GM18861 (cell line): ENCODE measurements at regions not wholly inside any gene's neighbourhood (a gene's known extent, or its start where the extent isn't known, plus 50 kb on each side); places are given as distances from the start of the nearest gene placed in this dataset.

Experiments
- ATAC-seq: cut with Tn5 transposase; IDR thresholded peaks from one replicate; pipeline ENCODE4 v1.9.1; 2021; ENCODE audit not compliant: unreplicated experiment

DNA sequence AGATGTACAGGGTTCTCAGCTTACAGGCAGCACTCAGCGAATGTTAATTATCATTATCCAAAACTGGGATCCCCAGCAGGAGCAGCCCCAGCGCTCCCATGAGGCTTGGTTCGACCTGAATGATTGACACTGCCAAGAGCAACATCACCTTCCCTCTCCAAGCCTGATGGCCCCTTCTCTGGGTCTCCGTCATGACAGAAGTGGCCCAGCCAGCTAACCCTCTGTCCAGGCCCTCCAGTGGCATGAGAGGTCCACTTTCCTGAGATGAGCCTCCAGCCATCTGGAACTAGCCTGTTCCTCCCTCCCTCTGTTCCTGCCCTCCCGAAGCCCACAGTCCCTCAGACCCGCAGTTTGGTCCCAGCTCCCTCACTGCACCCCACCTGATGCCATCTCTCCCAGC lies 97.0 kb upstream of the RAB6C start:
- no peak for ATAC-seq

DNA sequence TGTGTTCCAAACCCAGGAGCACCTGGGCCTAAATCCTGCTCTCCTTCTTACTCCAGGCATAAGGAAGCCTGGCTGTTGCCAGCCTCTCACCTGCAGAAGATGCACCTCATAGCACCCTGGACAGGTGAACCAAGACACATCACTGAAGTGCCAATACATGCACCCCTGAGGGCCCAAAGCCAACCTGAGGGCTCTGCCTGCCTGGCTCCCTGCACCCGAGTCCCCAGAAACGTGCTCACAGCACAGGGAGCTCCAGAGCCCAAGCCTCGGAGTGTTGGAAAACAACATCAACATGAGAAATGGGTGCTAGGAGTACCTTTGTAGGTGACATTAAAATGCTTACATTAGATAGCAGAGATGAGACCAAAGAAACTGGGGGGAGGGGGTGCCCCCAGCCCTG lies 96.3 kb upstream of the RAB6C start:
- no peak for ATAC-seq

DNA sequence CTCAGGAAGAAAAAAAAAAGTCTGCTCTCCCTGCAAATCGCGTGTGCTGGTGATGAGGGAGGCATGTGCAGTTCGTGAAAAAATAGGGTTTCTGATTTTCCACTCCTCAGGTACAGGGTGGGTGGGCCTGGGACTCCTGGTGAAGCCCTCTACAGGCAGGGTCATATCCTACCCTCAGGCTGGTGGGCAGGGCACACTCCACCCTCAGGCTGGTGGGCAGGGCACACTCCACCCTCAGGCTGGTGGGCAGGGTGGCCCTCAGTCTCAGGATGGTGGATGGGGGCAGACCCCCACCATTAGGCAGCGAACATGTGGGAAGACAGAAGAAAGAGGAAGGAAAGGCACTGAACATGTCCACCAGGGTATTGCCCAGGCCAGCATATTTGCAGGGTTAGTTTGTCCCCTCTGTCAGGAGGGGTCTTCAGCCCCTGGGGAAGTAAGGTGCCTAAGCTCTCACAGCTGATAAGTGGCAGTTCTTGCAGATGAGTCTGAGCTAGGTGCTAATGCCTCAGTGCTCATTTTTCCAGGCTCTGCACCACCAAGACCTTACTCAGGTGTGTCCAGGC lies 95.2 kb upstream of the RAB6C start:
- ATAC-seq: no peak

DNA sequence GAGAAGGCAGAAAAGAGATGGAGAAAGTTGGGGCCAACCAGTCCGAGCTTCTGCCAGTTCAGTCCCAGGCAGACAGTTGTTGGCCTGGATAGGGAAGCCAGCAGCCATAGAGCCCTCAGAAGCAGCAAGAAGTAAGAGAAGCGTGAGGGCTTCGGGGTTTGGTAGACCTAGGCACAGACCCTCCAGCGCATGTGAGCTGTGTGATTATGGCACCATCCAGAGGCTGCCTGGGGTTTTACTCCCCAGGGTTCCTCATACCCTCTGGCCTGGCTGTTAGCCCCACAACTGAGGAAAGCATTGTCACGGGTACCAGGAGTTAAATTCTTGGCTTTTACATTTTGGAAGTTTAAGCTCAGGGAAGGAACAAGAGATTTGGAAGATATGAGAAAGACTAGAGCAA lies 93.7 kb upstream of the RAB6C start:
- ATAC-seq: no peak

DNA sequence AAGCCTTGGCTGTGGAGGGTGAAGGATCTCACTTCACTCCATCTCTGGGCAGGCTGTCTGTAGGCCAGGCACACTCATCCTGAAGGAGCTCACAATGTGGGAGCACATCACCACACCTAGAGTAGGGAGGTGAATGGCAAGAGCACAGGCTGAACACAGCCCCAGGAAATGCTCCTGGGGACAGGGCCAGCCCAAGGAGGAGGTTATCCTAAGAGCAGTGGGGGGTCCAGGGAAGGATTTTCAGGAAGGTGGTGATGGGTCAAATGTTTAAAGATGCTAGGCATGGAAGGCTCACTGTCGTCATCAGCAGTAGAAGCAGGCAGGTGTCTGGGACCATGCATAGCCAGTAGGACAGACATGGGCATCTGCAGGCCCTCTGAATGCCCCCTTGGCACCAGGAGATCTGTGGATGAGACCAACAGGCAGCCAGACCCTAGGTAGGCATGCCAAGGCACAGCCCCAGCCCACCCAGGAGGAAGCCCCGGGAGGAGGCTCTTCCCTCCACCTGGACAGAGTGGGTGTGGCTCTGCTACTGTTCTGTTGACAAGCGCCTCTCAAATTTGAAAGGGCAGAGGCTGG lies 91.7 kb upstream of the RAB6C start:
- ATAC-seq: no peak

DNA sequence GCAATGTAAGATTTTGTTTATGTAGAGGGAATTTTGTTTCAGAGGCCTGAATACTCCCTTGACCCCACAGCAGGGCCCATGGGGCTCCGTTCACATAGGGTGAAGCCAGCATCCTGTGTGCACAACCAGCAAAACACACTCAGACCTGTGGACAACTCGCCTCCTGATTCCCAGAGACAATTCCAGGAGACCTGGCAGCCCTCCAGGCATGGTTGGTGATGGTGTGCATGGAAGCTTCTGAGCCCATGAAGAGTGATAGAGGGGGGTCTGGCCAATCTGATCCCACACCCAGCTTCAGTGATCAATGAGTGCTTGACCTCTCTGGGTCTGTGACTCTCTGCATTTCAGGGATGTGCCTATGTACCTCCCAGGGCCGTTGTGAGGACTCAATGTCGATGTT lies 91.0 kb upstream of the RAB6C start:
- no peak for ATAC-seq

DNA sequence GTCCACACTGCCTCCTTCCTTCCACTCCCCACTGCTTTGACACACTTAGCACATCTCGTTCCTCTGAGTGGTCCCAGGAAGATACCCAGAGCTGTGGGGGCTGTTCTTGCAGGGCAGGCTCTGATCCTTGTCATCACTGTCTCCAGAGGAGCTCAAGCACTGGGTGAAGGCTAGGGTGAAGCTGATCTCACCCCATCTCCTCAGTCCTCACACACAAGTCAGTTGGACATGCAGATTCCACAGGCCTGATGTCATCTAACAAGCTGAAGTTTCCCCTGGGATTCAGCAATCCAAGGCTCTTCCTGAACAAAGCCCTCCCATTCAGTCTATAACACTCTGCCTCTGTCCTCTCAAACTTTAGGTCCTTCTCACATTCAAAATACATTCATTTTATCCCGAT lies 90.6 kb upstream of the RAB6C start:
- ATAC-seq: no peak

DNA sequence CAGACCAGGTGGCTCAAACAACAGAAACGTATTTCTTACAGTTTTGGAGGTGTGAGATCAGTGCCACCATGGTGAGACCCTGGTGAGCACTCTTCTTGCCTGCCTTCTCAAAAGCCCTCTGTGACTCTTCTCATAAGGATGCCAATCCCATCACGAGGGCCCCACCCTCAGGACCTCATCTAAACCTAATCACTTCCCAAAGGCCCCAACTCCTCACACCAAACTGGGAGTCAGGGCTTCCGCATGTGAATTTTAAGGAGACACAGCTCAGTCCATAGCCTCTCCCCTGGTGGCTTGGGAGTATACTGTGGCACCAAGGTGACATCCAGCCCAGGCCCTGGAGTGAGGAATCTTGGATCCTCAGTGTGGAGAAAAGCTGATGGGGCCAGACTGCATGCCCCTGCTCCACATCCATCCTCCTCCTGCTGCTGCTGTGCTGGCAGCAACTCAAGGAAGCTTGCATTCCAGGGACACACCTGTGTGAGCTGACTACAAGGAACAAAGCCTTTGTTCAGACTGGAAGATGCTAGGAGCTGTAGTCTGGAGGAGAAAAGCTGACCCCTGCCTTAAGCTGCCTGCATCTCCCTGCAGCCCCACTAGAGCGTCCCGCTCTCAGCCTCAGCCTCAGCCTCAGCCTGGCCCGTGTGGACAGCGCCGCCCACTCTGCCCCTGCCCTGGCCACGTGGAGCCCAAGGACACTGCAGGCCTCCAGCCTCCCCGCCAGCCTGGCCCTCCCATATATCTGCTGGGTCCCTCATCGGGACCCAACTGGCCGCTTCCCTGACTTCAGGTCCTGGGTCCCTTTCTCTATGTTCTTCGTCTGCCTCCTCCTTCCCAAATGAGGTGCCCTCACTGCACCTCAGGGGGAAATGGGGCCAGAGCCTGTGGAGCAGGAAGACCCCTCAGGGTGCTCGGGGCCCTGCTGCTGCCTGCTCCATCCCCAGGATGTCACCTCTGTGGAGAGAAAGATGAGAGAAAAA lies 87.8 kb upstream of the RAB6C start:
- ATAC-seq: no peak

DNA sequence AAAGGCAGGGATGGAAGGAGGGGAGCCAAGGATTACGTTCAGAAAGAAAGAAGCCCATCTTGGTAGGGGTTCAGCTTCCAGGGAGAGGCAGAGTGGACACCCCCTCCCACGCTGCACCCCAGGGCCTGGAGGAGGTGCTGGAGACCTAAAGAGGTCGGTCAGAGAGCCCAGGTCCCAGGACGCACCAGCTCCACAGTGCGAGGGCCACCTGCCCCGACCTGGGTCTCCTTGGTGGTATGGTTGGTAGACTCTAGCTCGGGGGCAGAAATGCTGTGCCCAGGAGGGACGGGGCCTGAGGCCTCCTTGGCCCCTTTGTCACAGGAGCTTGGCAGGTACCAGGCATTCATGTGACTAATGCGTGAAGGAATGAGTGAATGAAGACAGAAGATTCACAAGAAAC lies 87.1 kb upstream of the RAB6C start:
- no peak for ATAC-seq

DNA sequence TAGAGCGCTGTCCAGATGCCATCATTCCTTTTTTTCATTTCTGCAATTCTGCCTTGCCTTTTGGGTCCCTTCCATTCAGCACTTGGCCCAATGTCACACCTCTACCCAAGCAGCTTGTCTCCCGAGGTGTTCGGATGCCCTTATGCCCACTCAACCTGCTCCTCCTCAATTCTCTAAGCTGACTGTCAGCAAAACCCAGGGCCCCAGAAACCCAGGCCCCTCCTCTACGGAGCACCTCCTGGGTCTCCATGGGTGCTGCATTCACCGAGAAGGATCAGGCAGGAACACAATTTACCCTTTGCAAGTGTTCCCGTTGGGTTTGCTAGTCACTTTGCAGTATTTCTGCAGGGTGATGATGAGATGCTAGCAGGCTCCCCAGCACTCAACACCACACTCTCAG lies 86.7 kb upstream of the RAB6C start:
- no peak for ATAC-seq

DNA sequence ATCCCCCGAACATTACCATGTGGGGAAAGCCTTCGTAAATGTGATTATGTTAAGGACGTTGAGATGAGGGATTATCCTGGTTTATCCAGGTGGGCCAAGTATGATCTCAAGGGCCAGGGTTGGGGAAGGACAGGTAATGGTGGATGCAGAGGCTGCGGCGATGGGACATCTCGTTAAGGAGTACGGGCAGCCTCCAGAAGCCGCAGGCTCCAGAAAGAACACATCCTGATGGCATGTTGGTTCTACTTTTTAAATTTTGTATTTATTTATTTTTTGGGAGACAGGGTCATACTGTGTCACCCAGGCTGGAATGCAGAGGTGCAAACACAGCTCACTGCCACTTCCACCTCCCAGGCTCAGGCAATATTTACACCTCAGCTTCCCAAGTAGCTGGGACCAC lies 86.2 kb upstream of the RAB6C start:
- ATAC-seq: no peak

DNA sequence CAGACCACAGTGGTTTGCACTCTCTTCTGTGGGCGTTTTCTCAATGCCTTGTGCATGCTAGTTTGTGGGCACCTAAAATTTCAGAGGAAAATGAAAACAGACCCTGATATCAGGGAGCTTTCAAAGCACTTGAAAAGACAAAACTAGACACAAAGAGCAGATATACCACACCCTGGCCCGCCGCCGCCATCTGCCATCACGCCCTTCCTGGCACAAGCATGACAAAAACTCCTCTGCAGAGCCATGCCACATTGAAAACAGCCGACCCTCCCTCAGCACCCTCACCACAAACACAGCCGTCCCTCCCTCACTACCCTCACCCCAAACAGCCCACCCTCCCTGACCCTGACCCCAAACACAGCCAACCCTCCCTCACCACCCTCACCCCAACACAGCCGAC lies 84.8 kb upstream of the RAB6C start:
- ATAC-seq: no peak

DNA sequence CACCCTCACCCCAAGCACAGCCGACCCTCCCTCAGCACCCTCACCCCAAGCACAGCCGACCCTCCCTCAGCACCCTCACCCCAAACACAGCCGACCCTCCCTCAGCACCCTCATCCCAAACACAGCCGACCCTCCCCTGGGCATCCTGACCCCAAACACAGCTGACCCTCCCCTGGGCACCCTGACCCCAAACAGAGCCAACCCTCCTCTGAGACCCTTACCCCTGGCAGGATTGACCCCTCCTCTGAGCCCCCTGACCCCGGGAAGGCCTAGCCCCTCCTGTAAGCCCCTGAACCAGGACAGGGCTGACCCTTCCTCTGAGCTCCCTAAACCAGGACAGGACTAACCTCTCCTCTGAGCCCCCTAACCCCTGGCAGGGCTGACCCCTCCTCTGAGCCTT lies 84.4 kb upstream of the RAB6C start:
- ATAC-seq: no peak

DNA sequence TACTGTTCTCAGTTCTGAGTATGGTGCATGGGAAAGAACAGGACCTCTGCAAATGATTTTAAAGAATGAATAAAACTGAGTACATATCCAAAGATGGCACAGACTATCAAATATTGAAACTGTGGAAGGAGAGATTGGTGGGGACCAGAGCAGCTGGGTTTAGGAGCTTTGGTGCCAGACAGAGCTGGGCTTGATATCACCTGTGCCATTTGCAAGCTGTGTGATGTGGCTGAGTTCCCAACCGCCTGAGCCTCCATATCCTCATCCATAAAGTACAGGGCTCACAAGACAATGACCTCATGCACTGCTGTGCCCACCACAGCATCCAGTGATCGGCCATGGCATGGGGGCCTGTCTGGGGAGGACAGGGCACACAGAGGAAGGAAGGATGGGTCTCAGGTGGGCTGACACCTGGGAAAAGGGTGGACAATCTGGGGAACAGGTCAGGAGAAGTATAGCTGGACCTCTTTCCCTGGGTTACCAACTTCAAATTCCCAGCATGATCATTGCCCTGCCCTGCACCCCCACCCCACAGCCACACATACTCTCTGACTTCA lies 83.9 kb upstream of the RAB6C start:
- ATAC-seq: no peak

DNA sequence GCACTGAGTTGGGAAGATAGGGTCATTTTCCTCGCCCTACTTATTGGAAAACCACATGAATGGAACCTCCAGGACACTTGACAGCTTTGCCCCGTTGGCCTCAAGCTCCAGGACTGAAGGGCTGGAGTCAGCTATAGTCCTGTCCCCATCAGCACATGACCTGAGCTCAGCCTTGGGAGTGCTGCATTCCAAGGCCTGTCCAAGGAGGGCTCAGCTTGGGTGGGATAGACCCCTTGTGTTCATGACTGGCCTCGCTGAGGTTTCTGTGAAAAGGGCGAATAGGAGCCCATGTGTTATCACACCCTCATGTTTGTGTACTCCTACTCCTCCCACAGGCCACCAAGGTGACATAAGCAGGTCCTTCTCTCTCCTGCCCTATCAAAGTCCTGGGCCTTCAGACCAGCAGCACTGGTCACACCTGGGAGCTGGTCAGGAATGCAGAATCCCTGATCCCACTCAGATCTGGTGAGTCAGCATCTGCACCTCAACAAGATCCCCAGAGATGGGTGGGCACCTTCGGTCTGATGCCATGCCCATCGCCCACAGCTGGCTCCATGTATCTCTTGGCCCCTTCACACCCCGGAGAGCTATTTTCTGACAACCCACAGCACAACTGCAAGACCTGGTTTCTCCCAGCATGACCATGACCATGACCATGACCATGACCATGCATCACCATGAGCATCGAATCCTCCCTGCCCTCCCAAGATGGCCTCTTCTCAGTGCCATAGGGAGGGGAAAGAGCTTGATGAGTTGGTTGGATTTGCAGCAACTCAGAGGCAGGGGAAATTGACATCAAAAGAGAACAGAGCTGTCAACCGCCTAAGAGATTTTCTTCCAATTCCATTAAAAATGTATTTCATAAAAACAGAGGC lies 83.0 kb upstream of the RAB6C start:
- no peak for ATAC-seq

DNA sequence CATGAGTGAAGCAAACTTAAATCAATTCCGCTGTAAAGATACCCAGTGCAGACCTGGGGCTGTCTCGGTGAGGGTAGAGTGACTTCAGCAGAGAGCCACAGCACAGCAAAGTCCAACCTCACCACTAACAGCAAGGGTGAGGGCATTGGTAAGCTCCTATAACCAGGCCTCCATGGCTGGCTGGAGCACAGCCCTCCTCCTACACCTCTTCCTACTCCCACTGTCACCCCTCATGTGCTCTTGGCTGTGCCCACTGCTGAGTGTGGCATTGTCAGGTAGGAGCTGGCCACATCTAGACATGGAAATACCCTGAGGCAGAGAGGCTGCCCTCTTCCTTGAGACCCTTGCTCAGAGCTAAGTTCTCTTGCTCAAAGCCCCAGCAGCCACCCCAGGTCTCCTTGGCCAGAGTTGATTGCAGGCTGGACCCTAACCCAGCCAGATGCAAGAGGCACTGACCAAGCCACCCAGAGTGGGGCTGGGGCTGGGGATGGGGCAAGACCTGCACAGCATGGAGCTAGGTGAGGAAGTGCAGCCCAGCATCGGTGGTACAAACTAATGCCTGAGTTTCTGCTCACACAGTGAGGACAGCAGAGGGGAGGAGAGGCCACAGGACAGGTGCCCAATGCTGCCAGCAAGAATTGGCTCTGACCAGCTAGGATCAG lies 77.6 kb upstream of the RAB6C start:
- ATAC-seq: no peak

DNA sequence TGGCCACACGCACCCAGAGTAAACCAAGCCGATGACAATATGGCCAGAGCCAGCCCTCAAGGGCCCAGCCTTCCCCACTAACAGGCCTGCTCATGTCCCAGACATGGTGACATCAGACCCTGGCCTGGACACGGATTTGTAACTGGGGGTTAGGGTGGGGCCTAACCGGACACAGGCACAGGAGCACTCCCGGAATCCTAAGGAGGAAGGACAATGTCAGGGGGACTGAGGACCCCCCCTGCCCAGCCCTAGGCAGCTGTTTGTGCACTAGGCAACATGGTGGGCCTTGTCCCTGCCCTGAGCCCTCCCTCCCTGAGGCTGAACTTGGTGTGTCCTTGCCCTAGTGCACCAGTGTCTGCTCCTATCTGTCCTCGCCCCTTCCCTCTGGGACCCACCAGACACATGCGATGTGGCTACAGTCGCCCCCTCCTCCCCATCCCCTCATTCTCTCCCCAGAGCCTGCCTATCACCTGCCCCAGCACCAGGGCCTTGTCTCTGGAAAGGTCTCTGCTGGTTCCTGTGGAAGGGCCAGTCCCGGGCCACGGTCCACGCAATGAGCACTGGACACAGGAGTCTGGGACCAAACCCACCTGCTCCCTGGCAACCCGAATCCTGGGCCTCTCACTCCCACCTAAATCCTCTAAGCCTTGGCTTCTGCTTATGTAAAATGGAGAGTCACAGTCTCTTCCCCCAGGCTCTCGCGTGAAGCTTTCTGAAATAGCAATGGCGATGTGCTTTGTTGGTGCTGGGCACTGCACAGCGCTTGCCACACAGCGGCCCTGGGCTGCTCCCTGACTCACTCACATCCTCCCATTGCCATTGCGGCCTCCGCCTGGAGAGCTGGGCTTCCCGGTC lies 76.5 kb upstream of the RAB6C start:
- no peak for ATAC-seq

DNA sequence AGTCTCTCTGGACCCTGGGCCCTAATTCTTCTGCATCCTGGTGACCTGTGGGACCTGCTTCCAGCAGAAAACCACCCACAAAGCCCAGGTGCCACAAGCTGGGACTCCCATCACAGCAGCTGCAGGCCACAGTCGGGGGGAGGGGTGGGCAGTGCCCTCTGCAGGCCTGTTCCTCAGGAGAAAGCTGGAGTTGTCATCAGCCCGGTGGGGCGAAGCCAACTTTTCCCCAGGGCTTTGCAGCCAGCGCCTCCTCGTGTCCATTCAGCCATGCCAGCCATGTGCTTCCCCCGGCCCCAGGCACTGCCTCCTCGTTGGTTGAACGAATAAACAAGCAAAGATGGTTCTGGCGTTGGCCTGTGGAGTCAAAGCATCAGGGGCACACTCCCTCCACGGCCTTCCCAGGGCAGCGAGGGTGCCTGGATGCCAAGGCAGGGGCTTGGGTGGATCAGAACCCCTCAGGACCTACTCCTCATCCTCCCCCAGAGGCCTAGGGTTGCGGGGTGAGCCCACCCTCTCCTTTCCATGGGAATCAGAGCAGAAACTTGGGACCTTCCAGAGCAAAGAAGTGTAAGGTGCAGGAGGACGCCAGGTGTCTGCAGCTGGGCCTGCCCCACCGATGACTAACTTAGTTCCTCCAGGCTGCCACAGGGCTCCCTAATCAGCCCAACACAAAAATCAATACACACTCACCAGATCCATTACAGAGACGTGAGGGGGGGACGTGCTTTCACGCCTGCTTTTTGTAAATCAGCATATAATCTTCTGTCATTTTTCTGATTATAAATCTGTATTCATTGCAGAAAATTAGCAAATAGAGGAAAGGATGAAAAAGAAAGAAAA lies 75.7 kb upstream of the RAB6C start:
- ATAC-seq: no peak
